ENCODE measurements at regions not wholly inside any gene's neighbourhood (a gene's known extent, or its start where the extent isn't known, plus 50 kb on each side); places are given as distances from the start of the nearest gene placed in this dataset.

GRCh38 chr1:184188037-184188436 lies 136.5 kb downstream of the TSEN15 start:
- H3K4me2 ChIP-seq (ENCODE audit: low read length) = no peak overlapping the region
- no peaks in the 10 kb centered on the region for H3K79me2 ChIP-seq (replicated peaks; ENCODE audit: insufficient read depth, low read length)
- no peak overlapping the region for H3K27ac ChIP-seq (ENCODE audit: low read length)
- no peaks in the 10 kb centered on the region for H3K9me3 ChIP-seq (ENCODE audit: low read length)
- H4K20me1 ChIP-seq (ENCODE audit: insufficient read depth) = no peaks in the 10 kb centered on the region
- no peaks in the 10 kb centered on the region for H3K9me2 ChIP-seq (ENCODE audit: insufficient read depth, low read length)
- H3K9ac ChIP-seq (ENCODE audit: low read length) = no peak overlapping the region
- H3K27me3 ChIP-seq (ENCODE audit: insufficient read depth, low read depth, low read length) = no peaks in the 10 kb centered on the region
- no peak overlapping the region for H2AFZ ChIP-seq (ENCODE audit: low read depth, low read length)
- TF ChIP-seq POLR2AphosphoS5 (IDR thresholded peaks at IDR 0.05) (no peak), EZH2 (IDR thresholded peaks at IDR 0.05; ENCODE audit: borderline replicate concordance, insufficient read depth, low read length, poor library complexity, severe bottlenecking) (no peak), EP300 (conservative IDR thresholded peaks at IDR 0.05; ENCODE audit: poor library complexity, severe bottlenecking) (no peak), SMC3 (conservative IDR thresholded peaks at IDR 0.05; ENCODE audit: poor library complexity) (no peak), REST (IDR thresholded peaks at IDR 0.05; ENCODE audit: borderline replicate concordance) (no peak), RAD21 (conservative IDR thresholded peaks at IDR 0.05) (no peak), CTCF (IDR thresholded peaks at IDR 0.05; ENCODE audit: poor library complexity, severe bottlenecking) (no peak), MXI1 (conservative IDR thresholded peaks at IDR 0.05; ENCODE audit: poor library complexity, severe bottlenecking) (no peak), TAF1 (IDR thresholded peaks at IDR 0.05; ENCODE audit: low read depth) (no peak)
- H3F3A ChIP-seq (ENCODE audit: insufficient read depth, low read length, poor library complexity, severe bottlenecking) = no peaks in the 10 kb centered on the region
- H3K4me3 ChIP-seq (ENCODE audit: low read length) = no peak overlapping the region
- H3K36me3 ChIP-seq (ENCODE audit: insufficient read depth, low read length) = no peaks in the 10 kb centered on the region

- TF ChIP-seq POLR2AphosphoS5 (IDR thresholded peaks at IDR 0.05) = no peak
- no peak for TF ChIP-seq CTCF (IDR thresholded peaks at IDR 0.05; ENCODE audit: poor library complexity, severe bottlenecking)
- TF ChIP-seq SMC3 (conservative IDR thresholded peaks at IDR 0.05; ENCODE audit: poor library complexity) = no peak
- no peak for TF ChIP-seq RAD21 (conservative IDR thresholded peaks at IDR 0.05)
- no peak for TF ChIP-seq TAF1 (IDR thresholded peaks at IDR 0.05; ENCODE audit: low read depth)
- no peak for TF ChIP-seq EP300 (conservative IDR thresholded peaks at IDR 0.05; ENCODE audit: poor library complexity, severe bottlenecking)
- no peak for TF ChIP-seq MXI1 (conservative IDR thresholded peaks at IDR 0.05; ENCODE audit: poor library complexity, severe bottlenecking)
- no peak for TF ChIP-seq EZH2 (IDR thresholded peaks at IDR 0.05; ENCODE audit: borderline replicate concordance, insufficient read depth, low read length, poor library complexity, severe bottlenecking)
- TF ChIP-seq REST (IDR thresholded peaks at IDR 0.05; ENCODE audit: borderline replicate concordance) = no peak
- H3K27me3 ChIP-seq (ENCODE audit: insufficient read depth, low read depth, low read length) = no peaks in the 10 kb centered on the region
Observed at GRCh38 chr1:184189361-184189760, 137.8 kb downstream of the TSEN15 start.

More at GRCh38 chr1:184189361-184189760, 137.8 kb downstream of the TSEN15 start:
- Histone ChIP-seq H2AFZ (ENCODE audit: low read depth, low read length) (no peak overlapping the region), H3K4me3 (ENCODE audit: low read length) (no peak overlapping the region), H3K36me3 (ENCODE audit: insufficient read depth, low read length) (no peaks in the 10 kb centered on the region), H3K4me2 (ENCODE audit: low read length) (no peak overlapping the region), H3K27ac (ENCODE audit: low read length) (no peak overlapping the region), H3F3A (ENCODE audit: insufficient read depth, low read length, poor library complexity, severe bottlenecking) (no peaks in the 10 kb centered on the region), H3K9ac (ENCODE audit: low read length) (no peak overlapping the region), H3K9me2 (ENCODE audit: insufficient read depth, low read length) (no peaks in the 10 kb centered on the region), H4K20me1 (ENCODE audit: insufficient read depth) (no peaks in the 10 kb centered on the region), H3K79me2 (replicated peaks; ENCODE audit: insufficient read depth, low read length) (no peaks in the 10 kb centered on the region), H3K9me3 (ENCODE audit: low read length) (no peaks in the 10 kb centered on the region)

Data from neural cell (in vitro differentiated cells).